ENCODE measurements at regions not wholly inside any gene's neighbourhood (a gene's known extent, or its start where the extent isn't known, plus 50 kb on each side); places are given as distances from the start of the nearest gene placed in this dataset.

GRCh38 chr12:59080101-59080500 is 159.8 kb upstream of the LRIG3 start:
- CTCF ChIA-PET: interaction anchor here (0.6 to 0.7 kb wide), 4 partner anchors 16 to 533 kb away, joined by 3 to 4 read pairs (median 3); no protein-coding TSS in a partner anchor
- Histone ChIP-seq H3K36me3 (ENCODE audit: control insufficient read depth in 2 of 2, insufficient read depth in 1 of 2, low read length in 2 of 2) (no peaks in the 10 kb centered on the region), H3K9me3 (ENCODE audit: control insufficient read depth, insufficient read depth, low read depth, low read length) (no peaks in the 10 kb centered on the region), H3K4me3 (ENCODE audit: low read depth, low read length) (no peak overlapping the region), H3K4me1 (ENCODE audit: control insufficient read depth, insufficient read depth, low read length) (peaks cover 20% of the 10 kb centered on the region), H3K27ac (ENCODE audit: extremely low read depth, low read depth, low read length) (no peak overlapping the region)
- POLR2A ChIA-PET: no interaction called here
- no peak for TF ChIP-seq ZNF223 (tag by site-specific recombination; IDR thresholded peaks at IDR 0.05)
- TF ChIP-seq ZNF501 (tag by site-specific recombination; IDR thresholded peaks at IDR 0.05): no peak
- TF ChIP-seq ZNF623 (tag by site-specific recombination; IDR thresholded peaks at IDR 0.05): no peak
- no peak for TF ChIP-seq TCF7L2 (IDR thresholded peaks at IDR 0.05; ENCODE audit: borderline replicate concordance, low read depth, low read length)
- no peak for TF ChIP-seq ZFP37 (tag by site-specific recombination; IDR thresholded peaks at IDR 0.05)
- TF ChIP-seq, protein P1, sequence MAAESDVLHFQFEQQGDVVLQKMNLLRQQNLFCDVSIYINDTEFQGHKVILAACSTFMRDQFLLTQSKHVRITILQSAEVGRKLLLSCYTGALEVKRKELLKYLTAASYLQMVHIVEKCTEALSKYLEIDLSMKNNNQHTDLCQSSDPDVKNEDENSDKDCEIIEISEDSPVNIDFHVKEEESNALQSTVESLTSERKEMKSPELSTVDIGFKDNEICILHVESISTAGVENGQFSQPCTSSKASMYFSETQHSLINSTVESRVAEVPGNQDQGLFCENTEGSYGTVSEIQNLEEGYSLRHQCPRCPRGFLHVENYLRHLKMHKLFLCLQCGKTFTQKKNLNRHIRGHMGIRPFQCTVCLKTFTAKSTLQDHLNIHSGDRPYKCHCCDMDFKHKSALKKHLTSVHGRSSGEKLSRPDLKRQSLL (tag by site-specific recombination; IDR thresholded peaks at IDR 0.05): no peak

- Histone ChIP-seq H3K9me3 (ENCODE audit: control insufficient read depth, insufficient read depth, low read depth, low read length) (no peaks in the 10 kb centered on the region), H3K4me1 (ENCODE audit: control insufficient read depth, insufficient read depth, low read length) (peaks cover 16% of the 10 kb centered on the region), H3K4me3 (ENCODE audit: low read depth, low read length) (no peak overlapping the region), H3K27ac (ENCODE audit: extremely low read depth, low read depth, low read length) (no peak overlapping the region), H3K36me3 (ENCODE audit: control insufficient read depth in 2 of 2, insufficient read depth in 1 of 2, low read length in 2 of 2) (no peaks in the 10 kb centered on the region)
- POLR2A ChIA-PET: no interaction called here
- TF ChIP-seq MZF1 (tag by site-specific recombination; IDR thresholded peaks at IDR 0.05; ENCODE audit: borderline replicate concordance): no peak
- TF ChIP-seq HOXD13 (CRISPR knock-in tag; IDR thresholded peaks at IDR 0.05; ENCODE audit: borderline replicate concordance): no peak
- no peak for TF ChIP-seq ZNF280C (tag by site-specific recombination; IDR thresholded peaks at IDR 0.05)
- no peak for TF ChIP-seq ZNF747 (tag by site-specific recombination; IDR thresholded peaks at IDR 0.05)
- TF ChIP-seq ZNF529 (tag by site-specific recombination; IDR thresholded peaks at IDR 0.05; ENCODE audit: insufficient replicate concordance): no peak
- CTCF ChIA-PET: no interaction called here
These were observed 159.2 kb upstream of the LRIG3 start for GRCh38 chr12:59079472-59079871.

DNA sequence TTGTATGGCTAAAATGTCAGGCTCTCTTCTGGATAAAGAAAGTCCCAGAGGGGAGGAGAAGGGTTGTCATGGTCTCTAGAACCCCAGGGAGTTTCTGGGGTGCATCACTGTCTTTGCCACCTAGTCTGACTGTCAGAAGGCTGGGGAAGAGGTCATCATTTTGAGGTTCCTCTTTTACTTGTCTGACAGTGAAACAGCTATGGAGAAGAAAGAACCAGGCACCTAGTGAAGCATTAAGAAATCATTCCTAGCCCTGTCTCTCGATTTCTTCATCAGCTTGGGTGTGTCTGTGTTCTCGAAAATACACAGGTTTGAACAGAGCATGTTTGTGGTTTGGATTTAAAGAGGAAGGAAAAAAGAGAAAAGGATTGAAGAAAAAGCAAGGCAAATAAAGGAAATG is 158.7 kb upstream of the LRIG3 start:
- TF ChIP-seq ZNF10 (tag by site-specific recombination; IDR thresholded peaks at IDR 0.05) (no peak), ZNF146 (tag by site-specific recombination; IDR thresholded peaks at IDR 0.05) (no peak), ZNF48 (tag by site-specific recombination; IDR thresholded peaks at IDR 0.05) (no peak), ZNF280D (tag by site-specific recombination; IDR thresholded peaks at IDR 0.05) (no peak), ZNF677 (tag by site-specific recombination; IDR thresholded peaks at IDR 0.05) (no peak)
- Histone ChIP-seq H3K4me1 (ENCODE audit: control insufficient read depth, insufficient read depth, low read length) (peaks cover 11% of the 10 kb centered on the region), H3K9me3 (ENCODE audit: control insufficient read depth, insufficient read depth, low read depth, low read length) (no peaks in the 10 kb centered on the region), H3K27ac (ENCODE audit: extremely low read depth, low read depth, low read length) (no peak overlapping the region), H3K36me3 (ENCODE audit: control insufficient read depth in 2 of 2, insufficient read depth in 1 of 2, low read length in 2 of 2) (no peaks in the 10 kb centered on the region), H3K4me3 (ENCODE audit: low read depth, low read length) (no peak overlapping the region)
- POLR2A ChIA-PET: no interaction called here
- CTCF ChIA-PET: no interaction called here
